Body of pancreas (tissue), 4 donors: ENCODE measurements at regions not wholly inside any gene's neighbourhood (a gene's known extent, or its start where the extent isn't known, plus 50 kb on each side); places are given as distances from the start of the nearest gene placed in this dataset.

ENCODE experiments used
- ATAC-seq: fragments of 150-250 bp; one replicate; pipeline ENCODE4 v1.9.1; 2016
- DNase-seq, 4 donors: peaks; one replicate each; pipeline ENCODE4 v3.0.0-alpha.2; 2019
- H3K27ac ChIP-seq, 4 donors: fragments of 200-600 bp; sonication (generic); 1 replicate in 3 of 4; 2 replicates in 1 of 4; pipeline versions ENCODE4 v1.5.1 to v1.6.1; 2016 to 2019; ENCODE audit warnings: mild to moderate bottlenecking in 1 of 4, mixed read lengths in 1 of 4, moderate library complexity in 1 of 4
- H3K27me3 ChIP-seq, 2 donors: fragments of 200-600 bp; sonication (generic); one replicate each; pipeline ENCODE4 v1.6.0; 2016; ENCODE audit warnings: mild to moderate bottlenecking in 1 of 2
- H3K36me3 ChIP-seq, 2 donors: fragments of 200-600 bp; sonication (generic); replicated peaks in 1 of 2; 2 replicates each; pipeline ENCODE4 v1.5.1; 2016; ENCODE audit warnings: low read depth in 2 of 2; ENCODE audit not compliant: insufficient read depth in 1 of 2
- H3K4me1 ChIP-seq: fragments of 200-600 bp; sonication (generic); one replicate; pipeline ENCODE4 v1.6.0; 2016
- H3K4me3 ChIP-seq, 2 donors: fragments of 200-600 bp; sonication (generic); 1 replicate in 1 of 2; 2 replicates in 1 of 2; pipeline ENCODE4 v1.5.1; 2016 to 2019
- H3K9me3 ChIP-seq, 3 donors: fragments of 200-600 bp; sonication (generic); 1 replicate in 2 of 3; 2 replicates in 1 of 3; pipeline ENCODE4 v1.5.1; 2016
- CTCF ChIP-seq, 7 experiments: fragments of 450-650 bp in 4 of 7; fragments of 200-600 bp in 3 of 7; sonication (generic) in 3 of 7; IDR thresholded peaks; one replicate each; pipeline ENCODE4 v1.5.1; 2016 to 2019; ENCODE audit warnings: antibody characterized with exemption in 7 of 7
- POLR2A ChIP-seq, 3 donors: fragments of 450-650 bp; IDR thresholded peaks; one replicate each; pipeline ENCODE4 v1.6.1; 2016; ENCODE audit warnings: antibody characterized with exemption in 3 of 3, mild to moderate bottlenecking in 2 of 3
- WGBS, 2 donors: methylation state at CpG; one replicate each; pipeline ENCODE4 v1.1.5; 2017; 5-methylcytosine and 5-hydroxymethylcytosine counted together
- intact Hi-C: fragments of 100-400 bp; cut with DNase I; formaldehyde crosslinking; loops from one replicate; pipeline ENCODE4 v1.15.1; 2023

- ATAC-seq (no peak), DNase-seq (no peak)
- 61 to 66% methylated on average over 3 of the region's 3 CpGs for WGBS, 2 donors
- Histone ChIP-seq H3K27me3 (no peaks in the 10 kb centered on the region), H3K9me3 (no peaks in the 10 kb centered on the region), H3K4me1 (no peaks in the 10 kb centered on the region), H3K36me3 (no peaks in the 10 kb centered on the region), H3K27ac (no peak overlapping the region), H3K4me3 (no peak overlapping the region)
- intact Hi-C loops: no loop called here
- no peak for TF ChIP-seq CTCF (IDR thresholded peaks at IDR 0.05)
- no peak for TF ChIP-seq POLR2A (IDR thresholded peaks at IDR 0.05)
Measured at GRCh38 chr18:75556841-75557240, 129.3 kb upstream of the SMIM21 start.

- Histone ChIP-seq H3K27me3 (peaks cover 0 to 6% of the 10 kb centered on the region in 2 donors), H3K9me3 (no peaks in the 10 kb centered on the region), H3K36me3 (no peaks in the 10 kb centered on the region), H3K27ac (no peak overlapping the region), H3K4me1 (no peaks in the 10 kb centered on the region), H3K4me3 (no peak overlapping the region)
- intact Hi-C loops: no loop called here
- TF ChIP-seq CTCF (IDR thresholded peaks at IDR 0.05): no peak
- TF ChIP-seq POLR2A (IDR thresholded peaks at IDR 0.05): no peak
- WGBS, 2 donors: 49 to 52% methylated on average over 2 of the region's 2 CpGs
- DNase-seq: no peak
- ATAC-seq: no peak
Measured at GRCh38 chr18:75554644-75555185, 127.2 kb upstream of the SMIM21 start.

- peaks cover 0 to 6% of the 10 kb centered on the region in 2 donors for H3K27me3 ChIP-seq
- no peaks in the 10 kb centered on the region for H3K9me3 ChIP-seq
- H3K4me1 ChIP-seq: no peaks in the 10 kb centered on the region
- TF ChIP-seq CTCF (IDR thresholded peaks at IDR 0.05): no peak
- no peak for TF ChIP-seq POLR2A (IDR thresholded peaks at IDR 0.05)
- no peak overlapping the region for H3K27ac ChIP-seq
- no peak for ATAC-seq
- WGBS, 2 donors: 57 to 59% methylated on average over 7 of the region's 7 CpGs
- DNase-seq: no peak
- no peak overlapping the region for H3K4me3 ChIP-seq
- intact Hi-C loops: no loop called here
- H3K36me3 ChIP-seq: no peaks in the 10 kb centered on the region
Measured at GRCh38 chr18:75554176-75554575, 126.7 kb upstream of the SMIM21 start.

- Histone ChIP-seq H3K4me3 (no peak overlapping the region), H3K9me3 (no peaks in the 10 kb centered on the region), H3K27ac (no peak overlapping the region), H3K36me3 (no peaks in the 10 kb centered on the region), H3K27me3 (peaks cover 0 to 6% of the 10 kb centered on the region in 2 donors), H3K4me1 (no peaks in the 10 kb centered on the region)
- DNase-seq (no peak), ATAC-seq (no peak)
- 68 to 72% methylated on average over 8 of the region's 8 CpGs for WGBS, 2 donors
- intact Hi-C loops: no loop called here
- TF ChIP-seq POLR2A (IDR thresholded peaks at IDR 0.05) (no peak), CTCF (IDR thresholded peaks at IDR 0.05) (no peak)
Measured at GRCh38 chr18:75553021-75553420, 125.5 kb upstream of the SMIM21 start.

GRCh38 chr18:75551071-75551470 lies 123.6 kb upstream of the SMIM21 start:
- Histone ChIP-seq H3K4me1 (no peaks in the 10 kb centered on the region), H3K27ac (no peak overlapping the region), H3K27me3 (peaks cover 0 to 6% of the 10 kb centered on the region in 2 donors), H3K4me3 (no peak overlapping the region), H3K36me3 (no peaks in the 10 kb centered on the region), H3K9me3 (no peaks in the 10 kb centered on the region)
- ATAC-seq (no peak), DNase-seq (peak in 1 of 4 donors; percentile 13)
- WGBS, 2 donors: 48% methylated on average over 4 of the region's 4 CpGs
- intact Hi-C loops: no loop called here
- no peak for TF ChIP-seq CTCF (IDR thresholded peaks at IDR 0.05)
- TF ChIP-seq POLR2A (IDR thresholded peaks at IDR 0.05): no peak
